HG03457 (cell line): ENCODE measurements at regions not wholly inside any gene's neighbourhood (a gene's known extent, or its start where the extent isn't known, plus 50 kb on each side); places are given as distances from the start of the nearest gene placed in this dataset.

Experiments used
- ATAC-seq: cut with Tn5 transposase; IDR thresholded peaks from one replicate; pipeline ENCODE4 v1.9.1; 2021; ENCODE audit warnings: moderate number of reproducible peaks; ENCODE audit not compliant: unreplicated experiment

GRCh38 chr6:149176971-149177667, 140.4 kb upstream of the TAB2 start:
- ATAC-seq = no peak

GRCh38 chr6:149179431-149179830, 138.1 kb upstream of the TAB2 start:
- ATAC-seq = no peak

- ATAC-seq = no peak
These were observed 136.2 kb upstream of the TAB2 start for GRCh38 chr6:149181304-149181703.

- no peak for ATAC-seq
These were observed 135.2 kb upstream of the TAB2 start for GRCh38 chr6:149182262-149182661.

- ATAC-seq = no peak
These were observed 133.0 kb upstream of the TAB2 start for GRCh38 chr6:149184523-149184922.

- no peak for ATAC-seq
These were observed 131.6 kb upstream of the TAB2 start for GRCh38 chr6:149185799-149186357.

- ATAC-seq = no peak
These were observed 130.6 kb upstream of the TAB2 start for GRCh38 chr6:149186873-149187272.

GRCh38 chr6:149190224-149190831, 127.2 kb upstream of the TAB2 start:
- ATAC-seq = no peak

GRCh38 chr6:149194820-149195558, 122.5 kb upstream of the TAB2 start:
- ATAC-seq = no peak

GRCh38 chr6:149196091-149196490, 121.4 kb upstream of the TAB2 start:
- ATAC-seq = no peak

- no peak for ATAC-seq
These were observed 120.0 kb upstream of the TAB2 start for GRCh38 chr6:149197482-149197881.

GRCh38 chr6:149198265-149198664, 119.2 kb upstream of the TAB2 start:
- ATAC-seq = no peak

- ATAC-seq = no peak
These were observed 117.1 kb upstream of the TAB2 start for GRCh38 chr6:149200282-149200945.

GRCh38 chr6:149201068-149201655, 116.3 kb upstream of the TAB2 start:
- ATAC-seq = no peak

GRCh38 chr6:149202100-149202499, 115.4 kb upstream of the TAB2 start:
- ATAC-seq = no peak

- no peak for ATAC-seq
These were observed 114.6 kb upstream of the TAB2 start for GRCh38 chr6:149202952-149203351.

GRCh38 chr6:149203509-149203908, 114.0 kb upstream of the TAB2 start:
- no peak for ATAC-seq

GRCh38 chr6:149208134-149208601, 109.3 kb upstream of the TAB2 start:
- ATAC-seq = no peak

- ATAC-seq = no peak
These were observed 107.4 kb upstream of the TAB2 start for GRCh38 chr6:149209871-149210775.
